ENCODE measurements at regions not wholly inside any gene's neighbourhood (a gene's known extent, or its start where the extent isn't known, plus 50 kb on each side); places are given as distances from the start of the nearest gene placed in this dataset.

- TF ChIP-seq CTCF (IDR thresholded peaks at IDR 0.05 in 8 of 11, conservative IDR thresholded peaks at IDR 0.05 in 3 of 11) (no peak), POLR2A (IDR thresholded peaks at IDR 0.05) (no peak), POLR2AphosphoS5 (IDR thresholded peaks at IDR 0.05) (no peak)
Measured at GRCh38 chr17:5823219-5823618, 238.9 kb upstream of the NLRP1 start.

Measured in spleen (tissue), 7 donors.